ENCODE measurements at regions not wholly inside any gene's neighbourhood (a gene's known extent, or its start where the extent isn't known, plus 50 kb on each side); places are given as distances from the start of the nearest gene placed in this dataset.

DNA sequence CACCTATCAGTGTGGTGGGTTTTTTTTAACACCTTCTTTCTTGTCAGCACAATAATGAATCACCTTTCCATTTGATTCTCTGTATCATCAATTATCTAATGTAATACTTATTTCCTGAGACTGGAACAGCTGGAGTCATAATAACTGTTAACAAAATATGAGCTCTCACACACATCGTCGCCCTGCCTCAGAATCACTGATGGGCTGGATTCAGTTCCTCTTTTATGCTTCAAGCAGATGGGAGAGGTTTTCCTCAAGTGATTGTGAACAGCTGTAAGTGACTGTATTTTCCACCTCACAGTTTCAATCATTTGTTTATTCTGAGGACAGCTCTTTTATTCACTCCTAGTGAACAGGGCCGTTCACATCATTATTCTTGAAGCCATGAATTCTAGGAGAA, 330.2 kb downstream of the DSC3 start (continued):
- no peak for TF ChIP-seq ATF2 (IDR thresholded peaks at IDR 0.05; ENCODE audit: low read length)
- TF ChIP-seq, protein P1, sequence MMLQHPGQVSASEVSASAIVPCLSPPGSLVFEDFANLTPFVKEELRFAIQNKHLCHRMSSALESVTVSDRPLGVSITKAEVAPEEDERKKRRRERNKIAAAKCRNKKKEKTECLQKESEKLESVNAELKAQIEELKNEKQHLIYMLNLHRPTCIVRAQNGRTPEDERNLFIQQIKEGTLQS (IDR thresholded peaks at IDR 0.05; ENCODE audit: borderline replicate concordance, extremely low read depth, low read depth, low read length): no peak
- TF ChIP-seq SUPT20H (IDR thresholded peaks at IDR 0.05; ENCODE audit: borderline replicate concordance, control insufficient read depth, low read depth, low read length): no peak
- no peak for TF ChIP-seq STAT3 (IDR thresholded peaks at IDR 0.05; ENCODE audit: low read depth, low read length)
- no peak for TF ChIP-seq SMAD5 (IDR thresholded peaks at IDR 0.05; ENCODE audit: low read depth)
- no peak for TF ChIP-seq BCL3 (IDR thresholded peaks at IDR 0.05; ENCODE audit: borderline replicate concordance, insufficient read depth, low read depth, low read length, poor library complexity, severe bottlenecking)
- TF ChIP-seq CREB1 (IDR thresholded peaks at IDR 0.05; ENCODE audit: low read depth): no peak
- 0 out of 2 replicates have a peak, but pooled peaks have one; percentile 10 for TF ChIP-seq BCL11A (IDR thresholded peaks at IDR 0.05; ENCODE audit: low read depth, low read length)
- TF ChIP-seq, protein P2, sequence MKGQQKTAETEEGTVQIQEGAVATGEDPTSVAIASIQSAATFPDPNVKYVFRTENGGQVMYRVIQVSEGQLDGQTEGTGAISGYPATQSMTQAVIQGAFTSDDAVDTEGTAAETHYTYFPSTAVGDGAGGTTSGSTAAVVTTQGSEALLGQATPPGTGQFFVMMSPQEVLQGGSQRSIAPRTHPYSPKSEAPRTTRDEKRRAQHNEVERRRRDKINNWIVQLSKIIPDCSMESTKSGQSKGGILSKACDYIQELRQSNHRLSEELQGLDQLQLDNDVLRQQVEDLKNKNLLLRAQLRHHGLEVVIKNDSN (IDR thresholded peaks at IDR 0.05; ENCODE audit: borderline replicate concordance, extremely low read length, insufficient read depth, low read depth, low read length): no peak
- TF ChIP-seq MEF2B (IDR thresholded peaks at IDR 0.05; ENCODE audit: partially characterized antibody, poor library complexity, severe bottlenecking): no peak
- TF ChIP-seq SIX5 (IDR thresholded peaks at IDR 0.05; ENCODE audit: low read depth, low read length, severe bottlenecking): no peak
- TF ChIP-seq TCF12 (IDR thresholded peaks at IDR 0.05; ENCODE audit: low read depth, low read length): peak; percentile 51; the same call in 1 of the 2 replicates
- TF ChIP-seq CHD2 (IDR thresholded peaks at IDR 0.05; ENCODE audit: borderline replicate concordance, low read depth, low read length): no peak
- TF ChIP-seq TCF7 (IDR thresholded peaks at IDR 0.05; ENCODE audit: borderline replicate concordance): no peak
- peak; percentile 80 for TF ChIP-seq DPF2 (IDR thresholded peaks at IDR 0.05)
- peak; percentile 42; the same call in 1 of the 2 replicates for TF ChIP-seq BMI1 (IDR thresholded peaks at IDR 0.05; ENCODE audit: borderline replicate concordance)
- no peak for TF ChIP-seq EED (IDR thresholded peaks at IDR 0.05; ENCODE audit: low read depth)
- TF ChIP-seq NFYA (IDR thresholded peaks at IDR 0.05; ENCODE audit: borderline replicate concordance, low read depth, low read length): no peak
- TF ChIP-seq E2F8 (IDR thresholded peaks at IDR 0.05; ENCODE audit: low read depth, partially characterized antibody): no peak
- TF ChIP-seq PAX8 (IDR thresholded peaks at IDR 0.05): no peak
- no peak for TF ChIP-seq NFYB (IDR thresholded peaks at IDR 0.05; ENCODE audit: insufficient read depth, low read depth, low read length)
- TF ChIP-seq, protein P3, sequence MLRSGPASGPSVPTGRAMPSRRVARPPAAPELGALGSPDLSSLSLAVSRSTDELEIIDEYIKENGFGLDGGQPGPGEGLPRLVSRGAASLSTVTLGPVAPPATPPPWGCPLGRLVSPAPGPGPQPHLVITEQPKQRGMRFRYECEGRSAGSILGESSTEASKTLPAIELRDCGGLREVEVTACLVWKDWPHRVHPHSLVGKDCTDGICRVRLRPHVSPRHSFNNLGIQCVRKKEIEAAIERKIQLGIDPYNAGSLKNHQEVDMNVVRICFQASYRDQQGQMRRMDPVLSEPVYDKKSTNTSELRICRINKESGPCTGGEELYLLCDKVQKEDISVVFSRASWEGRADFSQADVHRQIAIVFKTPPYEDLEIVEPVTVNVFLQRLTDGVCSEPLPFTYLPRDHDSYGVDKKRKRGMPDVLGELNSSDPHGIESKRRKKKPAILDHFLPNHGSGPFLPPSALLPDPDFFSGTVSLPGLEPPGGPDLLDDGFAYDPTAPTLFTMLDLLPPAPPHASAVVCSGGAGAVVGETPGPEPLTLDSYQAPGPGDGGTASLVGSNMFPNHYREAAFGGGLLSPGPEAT (IDR thresholded peaks at IDR 0.05; ENCODE audit: low read depth): peak; percentile 64; the same call in 1 of the 2 replicates
